ENCODE measurements at regions not wholly inside any gene's neighbourhood (a gene's known extent, or its start where the extent isn't known, plus 50 kb on each side); places are given as distances from the start of the nearest gene placed in this dataset.
"Not testable (repeated sequence)": the region's sequence is repeated elsewhere in the genome, so short reads cannot be mapped to it uniquely, and the experiment has no call there.

DNA sequence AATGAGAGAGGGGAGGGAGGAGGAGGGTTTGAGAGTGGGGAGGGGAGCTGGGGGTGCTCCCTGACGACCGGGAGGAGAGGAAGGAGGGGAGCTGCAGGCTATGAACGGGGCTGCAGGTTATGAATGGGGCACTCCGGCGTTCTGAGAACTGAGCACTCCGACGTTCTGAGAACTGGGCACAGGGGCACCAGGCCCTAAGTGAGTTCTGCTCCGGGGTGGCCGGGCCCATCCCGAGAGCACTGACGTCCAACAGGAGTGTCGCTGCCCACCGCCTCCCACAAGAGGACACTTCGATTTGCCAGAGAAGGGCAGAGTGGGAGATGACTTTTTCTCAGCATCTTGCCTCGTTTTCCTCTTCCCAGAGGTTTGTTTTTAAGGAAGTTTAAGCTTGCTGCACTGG lies 204.5 kb upstream of the ZNF469 start:
- TF ChIP-seq, protein P1, sequence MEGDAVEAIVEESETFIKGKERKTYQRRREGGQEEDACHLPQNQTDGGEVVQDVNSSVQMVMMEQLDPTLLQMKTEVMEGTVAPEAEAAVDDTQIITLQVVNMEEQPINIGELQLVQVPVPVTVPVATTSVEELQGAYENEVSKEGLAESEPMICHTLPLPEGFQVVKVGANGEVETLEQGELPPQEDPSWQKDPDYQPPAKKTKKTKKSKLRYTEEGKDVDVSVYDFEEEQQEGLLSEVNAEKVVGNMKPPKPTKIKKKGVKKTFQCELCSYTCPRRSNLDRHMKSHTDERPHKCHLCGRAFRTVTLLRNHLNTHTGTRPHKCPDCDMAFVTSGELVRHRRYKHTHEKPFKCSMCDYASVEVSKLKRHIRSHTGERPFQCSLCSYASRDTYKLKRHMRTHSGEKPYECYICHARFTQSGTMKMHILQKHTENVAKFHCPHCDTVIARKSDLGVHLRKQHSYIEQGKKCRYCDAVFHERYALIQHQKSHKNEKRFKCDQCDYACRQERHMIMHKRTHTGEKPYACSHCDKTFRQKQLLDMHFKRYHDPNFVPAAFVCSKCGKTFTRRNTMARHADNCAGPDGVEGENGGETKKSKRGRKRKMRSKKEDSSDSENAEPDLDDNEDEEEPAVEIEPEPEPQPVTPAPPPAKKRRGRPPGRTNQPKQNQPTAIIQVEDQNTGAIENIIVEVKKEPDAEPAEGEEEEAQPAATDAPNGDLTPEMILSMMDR (IDR thresholded peaks at IDR 0.05; ENCODE audit: insufficient read depth, low read depth, low read length) = not testable (repeated sequence)
- not testable (repeated sequence) for TF ChIP-seq EZH2 (IDR thresholded peaks at IDR 0.05; ENCODE audit: insufficient read depth, low read length)
